ENCODE measurements at regions not wholly inside any gene's neighbourhood (a gene's known extent, or its start where the extent isn't known, plus 50 kb on each side); places are given as distances from the start of the nearest gene placed in this dataset.
"Not testable (repeated sequence)": the region's sequence is repeated elsewhere in the genome, so short reads cannot be mapped to it uniquely, and the experiment has no call there.

- DNase-seq (ENCODE audit: low spot score) = no peak
These were observed 1378.2 kb upstream of the PCDH20 start for GRCh38 chr13:62793850-62794249.

- DNase-seq (ENCODE audit: low spot score) = no peak
These were observed 1366.2 kb upstream of the PCDH20 start for GRCh38 chr13:62781866-62782265.

- DNase-seq (ENCODE audit: low spot score) = no peak
These were observed 1363.5 kb upstream of the PCDH20 start for GRCh38 chr13:62779161-62779560.

- DNase-seq (ENCODE audit: low spot score) = no peak
These were observed 1351.8 kb upstream of the PCDH20 start for GRCh38 chr13:62767473-62767872.

GRCh38 chr13:62760724-62761123 lies 1345.1 kb upstream of the PCDH20 start:
- DNase-seq (ENCODE audit: low spot score) = no peak

- DNase-seq (ENCODE audit: low spot score) = peak; percentile 46
These were observed 1332.0 kb upstream of the PCDH20 start for GRCh38 chr13:62747629-62748028.

- no peak for DNase-seq (ENCODE audit: low spot score)
These were observed 1331.5 kb upstream of the PCDH20 start for GRCh38 chr13:62747152-62747551.

- not testable (repeated sequence) for DNase-seq (ENCODE audit: low spot score)
These were observed 1314.1 kb upstream of the PCDH20 start for GRCh38 chr13:62729746-62730145.

GRCh38 chr13:62721893-62722292 lies 1306.2 kb upstream of the PCDH20 start:
- DNase-seq (ENCODE audit: low spot score) = no peak

GRCh38 chr13:62711948-62712347 lies 1296.3 kb upstream of the PCDH20 start:
- DNase-seq (ENCODE audit: low spot score) = not testable (repeated sequence)

- peak; percentile 1 for DNase-seq (ENCODE audit: low spot score)
These were observed 1295.1 kb upstream of the PCDH20 start for GRCh38 chr13:62710787-62711186.

- DNase-seq (ENCODE audit: low spot score) = no peak
These were observed 1290.4 kb upstream of the PCDH20 start for GRCh38 chr13:62706048-62706447.

GRCh38 chr13:62704875-62705274 lies 1289.2 kb upstream of the PCDH20 start:
- no peak for DNase-seq (ENCODE audit: low spot score)

GRCh38 chr13:62702502-62702901 lies 1286.9 kb upstream of the PCDH20 start:
- no peak for DNase-seq (ENCODE audit: low spot score)

- no peak for DNase-seq (ENCODE audit: low spot score)
These were observed 1282.1 kb upstream of the PCDH20 start for GRCh38 chr13:62697701-62698100.

GRCh38 chr13:62696490-62696889 lies 1280.8 kb upstream of the PCDH20 start:
- no peak for DNase-seq (ENCODE audit: low spot score)

GRCh38 chr13:62687732-62688131 lies 1272.1 kb upstream of the PCDH20 start:
- no peak for DNase-seq (ENCODE audit: low spot score)

GRCh38 chr13:62684359-62684758 lies 1268.7 kb upstream of the PCDH20 start:
- no peak for DNase-seq (ENCODE audit: low spot score)

- no peak for DNase-seq (ENCODE audit: low spot score)
These were observed 1267.1 kb upstream of the PCDH20 start for GRCh38 chr13:62682788-62683187.

- no peak for DNase-seq (ENCODE audit: low spot score)
These were observed 1262.4 kb upstream of the PCDH20 start for GRCh38 chr13:62678039-62678438.

- peak; percentile 33 for DNase-seq (ENCODE audit: low spot score)
These were observed 1248.1 kb upstream of the PCDH20 start for GRCh38 chr13:62663767-62664166.

GRCh38 chr13:62659365-62659764 lies 1243.7 kb upstream of the PCDH20 start:
- DNase-seq (ENCODE audit: low spot score) = no peak

GRCh38 chr13:62653371-62653770 lies 1237.7 kb upstream of the PCDH20 start:
- DNase-seq (ENCODE audit: low spot score) = no peak

- DNase-seq (ENCODE audit: low spot score) = no peak
These were observed 1228.3 kb upstream of the PCDH20 start for GRCh38 chr13:62643799-62644524.

Data from COLO829 (cell line).